ENCODE measurements at regions not wholly inside any gene's neighbourhood (a gene's known extent, or its start where the extent isn't known, plus 50 kb on each side); places are given as distances from the start of the nearest gene placed in this dataset.

DNA sequence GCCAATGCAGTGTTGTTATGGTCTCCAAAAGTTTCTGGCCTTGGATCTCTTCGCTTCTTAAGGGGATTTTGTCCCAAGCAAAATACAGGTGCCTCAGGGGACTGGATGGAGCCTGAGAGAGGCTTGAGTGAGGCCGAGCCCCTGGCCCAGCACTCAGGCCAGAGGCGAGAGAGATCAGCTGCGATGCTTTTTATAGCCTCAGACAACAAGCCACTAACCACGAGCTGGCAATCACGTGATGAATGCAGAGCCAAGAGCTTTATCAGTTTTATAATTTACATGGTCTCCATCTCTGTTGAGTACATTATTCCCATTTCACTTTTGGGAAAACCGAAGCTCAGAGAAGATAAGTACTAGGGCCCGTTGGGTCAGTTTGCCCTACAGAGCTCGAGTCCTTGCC lies 360.0 kb upstream of the CDH5 start (continued):
- TF ChIP-seq, protein P1, sequence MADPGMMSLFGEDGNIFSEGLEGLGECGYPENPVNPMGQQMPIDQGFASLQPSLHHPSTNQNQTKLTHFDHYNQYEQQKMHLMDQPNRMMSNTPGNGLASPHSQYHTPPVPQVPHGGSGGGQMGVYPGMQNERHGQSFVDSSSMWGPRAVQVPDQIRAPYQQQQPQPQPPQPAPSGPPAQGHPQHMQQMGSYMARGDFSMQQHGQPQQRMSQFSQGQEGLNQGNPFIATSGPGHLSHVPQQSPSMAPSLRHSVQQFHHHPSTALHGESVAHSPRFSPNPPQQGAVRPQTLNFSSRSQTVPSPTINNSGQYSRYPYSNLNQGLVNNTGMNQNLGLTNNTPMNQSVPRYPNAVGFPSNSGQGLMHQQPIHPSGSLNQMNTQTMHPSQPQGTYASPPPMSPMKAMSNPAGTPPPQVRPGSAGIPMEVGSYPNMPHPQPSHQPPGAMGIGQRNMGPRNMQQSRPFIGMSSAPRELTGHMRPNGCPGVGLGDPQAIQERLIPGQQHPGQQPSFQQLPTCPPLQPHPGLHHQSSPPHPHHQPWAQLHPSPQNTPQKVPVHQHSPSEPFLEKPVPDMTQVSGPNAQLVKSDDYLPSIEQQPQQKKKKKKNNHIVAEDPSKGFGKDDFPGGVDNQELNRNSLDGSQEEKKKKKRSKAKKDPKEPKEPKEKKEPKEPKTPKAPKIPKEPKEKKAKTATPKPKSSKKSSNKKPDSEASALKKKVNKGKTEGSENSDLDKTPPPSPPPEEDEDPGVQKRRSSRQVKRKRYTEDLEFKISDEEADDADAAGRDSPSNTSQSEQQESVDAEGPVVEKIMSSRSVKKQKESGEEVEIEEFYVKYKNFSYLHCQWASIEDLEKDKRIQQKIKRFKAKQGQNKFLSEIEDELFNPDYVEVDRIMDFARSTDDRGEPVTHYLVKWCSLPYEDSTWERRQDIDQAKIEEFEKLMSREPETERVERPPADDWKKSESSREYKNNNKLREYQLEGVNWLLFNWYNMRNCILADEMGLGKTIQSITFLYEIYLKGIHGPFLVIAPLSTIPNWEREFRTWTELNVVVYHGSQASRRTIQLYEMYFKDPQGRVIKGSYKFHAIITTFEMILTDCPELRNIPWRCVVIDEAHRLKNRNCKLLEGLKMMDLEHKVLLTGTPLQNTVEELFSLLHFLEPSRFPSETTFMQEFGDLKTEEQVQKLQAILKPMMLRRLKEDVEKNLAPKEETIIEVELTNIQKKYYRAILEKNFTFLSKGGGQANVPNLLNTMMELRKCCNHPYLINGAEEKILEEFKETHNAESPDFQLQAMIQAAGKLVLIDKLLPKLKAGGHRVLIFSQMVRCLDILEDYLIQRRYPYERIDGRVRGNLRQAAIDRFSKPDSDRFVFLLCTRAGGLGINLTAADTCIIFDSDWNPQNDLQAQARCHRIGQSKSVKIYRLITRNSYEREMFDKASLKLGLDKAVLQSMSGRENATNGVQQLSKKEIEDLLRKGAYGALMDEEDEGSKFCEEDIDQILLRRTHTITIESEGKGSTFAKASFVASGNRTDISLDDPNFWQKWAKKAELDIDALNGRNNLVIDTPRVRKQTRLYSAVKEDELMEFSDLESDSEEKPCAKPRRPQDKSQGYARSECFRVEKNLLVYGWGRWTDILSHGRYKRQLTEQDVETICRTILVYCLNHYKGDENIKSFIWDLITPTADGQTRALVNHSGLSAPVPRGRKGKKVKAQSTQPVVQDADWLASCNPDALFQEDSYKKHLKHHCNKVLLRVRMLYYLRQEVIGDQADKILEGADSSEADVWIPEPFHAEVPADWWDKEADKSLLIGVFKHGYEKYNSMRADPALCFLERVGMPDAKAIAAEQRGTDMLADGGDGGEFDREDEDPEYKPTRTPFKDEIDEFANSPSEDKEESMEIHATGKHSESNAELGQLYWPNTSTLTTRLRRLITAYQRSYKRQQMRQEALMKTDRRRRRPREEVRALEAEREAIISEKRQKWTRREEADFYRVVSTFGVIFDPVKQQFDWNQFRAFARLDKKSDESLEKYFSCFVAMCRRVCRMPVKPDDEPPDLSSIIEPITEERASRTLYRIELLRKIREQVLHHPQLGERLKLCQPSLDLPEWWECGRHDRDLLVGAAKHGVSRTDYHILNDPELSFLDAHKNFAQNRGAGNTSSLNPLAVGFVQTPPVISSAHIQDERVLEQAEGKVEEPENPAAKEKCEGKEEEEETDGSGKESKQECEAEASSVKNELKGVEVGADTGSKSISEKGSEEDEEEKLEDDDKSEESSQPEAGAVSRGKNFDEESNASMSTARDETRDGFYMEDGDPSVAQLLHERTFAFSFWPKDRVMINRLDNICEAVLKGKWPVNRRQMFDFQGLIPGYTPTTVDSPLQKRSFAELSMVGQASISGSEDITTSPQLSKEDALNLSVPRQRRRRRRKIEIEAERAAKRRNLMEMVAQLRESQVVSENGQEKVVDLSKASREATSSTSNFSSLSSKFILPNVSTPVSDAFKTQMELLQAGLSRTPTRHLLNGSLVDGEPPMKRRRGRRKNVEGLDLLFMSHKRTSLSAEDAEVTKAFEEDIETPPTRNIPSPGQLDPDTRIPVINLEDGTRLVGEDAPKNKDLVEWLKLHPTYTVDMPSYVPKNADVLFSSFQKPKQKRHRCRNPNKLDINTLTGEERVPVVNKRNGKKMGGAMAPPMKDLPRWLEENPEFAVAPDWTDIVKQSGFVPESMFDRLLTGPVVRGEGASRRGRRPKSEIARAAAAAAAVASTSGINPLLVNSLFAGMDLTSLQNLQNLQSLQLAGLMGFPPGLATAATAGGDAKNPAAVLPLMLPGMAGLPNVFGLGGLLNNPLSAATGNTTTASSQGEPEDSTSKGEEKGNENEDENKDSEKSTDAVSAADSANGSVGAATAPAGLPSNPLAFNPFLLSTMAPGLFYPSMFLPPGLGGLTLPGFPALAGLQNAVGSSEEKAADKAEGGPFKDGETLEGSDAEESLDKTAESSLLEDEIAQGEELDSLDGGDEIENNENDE (IDR thresholded peaks at IDR 0.05; ENCODE audit: insufficient replicate concordance, low read length), result no peak
- no peak for TF ChIP-seq JUN (IDR thresholded peaks at IDR 0.05; ENCODE audit: low read depth, low read length)
- TF ChIP-seq FOSL1 (IDR thresholded peaks at IDR 0.05; ENCODE audit: insufficient read depth, low read depth, low read length), result no peak

Data from H1 (cell line).